Spleen (tissue), 3 donors: ENCODE measurements at regions not wholly inside any gene's neighbourhood (a gene's known extent, or its start where the extent isn't known, plus 50 kb on each side); places are given as distances from the start of the nearest gene placed in this dataset.
"Not testable (repeated sequence)": the region's sequence is repeated elsewhere in the genome, so short reads cannot be mapped to it uniquely, and the experiment has no call there.

Experiments used
- POLR2A ChIP-seq, 3 donors: fragments of 450-650 bp; IDR thresholded peaks; one replicate each; pipeline ENCODE4 v1.5.1; 2017; ENCODE audit warnings: antibody characterized with exemption in 3 of 3, mild to moderate bottlenecking in 1 of 3
- POLR2AphosphoS5 ChIP-seq, 3 donors: sonication (generic); formaldehyde crosslinking; IDR thresholded peaks; one replicate each; pipeline ENCODE4 v1.5.1; 2017; ENCODE audit warnings: antibody characterized with exemption in 3 of 3

DNA sequence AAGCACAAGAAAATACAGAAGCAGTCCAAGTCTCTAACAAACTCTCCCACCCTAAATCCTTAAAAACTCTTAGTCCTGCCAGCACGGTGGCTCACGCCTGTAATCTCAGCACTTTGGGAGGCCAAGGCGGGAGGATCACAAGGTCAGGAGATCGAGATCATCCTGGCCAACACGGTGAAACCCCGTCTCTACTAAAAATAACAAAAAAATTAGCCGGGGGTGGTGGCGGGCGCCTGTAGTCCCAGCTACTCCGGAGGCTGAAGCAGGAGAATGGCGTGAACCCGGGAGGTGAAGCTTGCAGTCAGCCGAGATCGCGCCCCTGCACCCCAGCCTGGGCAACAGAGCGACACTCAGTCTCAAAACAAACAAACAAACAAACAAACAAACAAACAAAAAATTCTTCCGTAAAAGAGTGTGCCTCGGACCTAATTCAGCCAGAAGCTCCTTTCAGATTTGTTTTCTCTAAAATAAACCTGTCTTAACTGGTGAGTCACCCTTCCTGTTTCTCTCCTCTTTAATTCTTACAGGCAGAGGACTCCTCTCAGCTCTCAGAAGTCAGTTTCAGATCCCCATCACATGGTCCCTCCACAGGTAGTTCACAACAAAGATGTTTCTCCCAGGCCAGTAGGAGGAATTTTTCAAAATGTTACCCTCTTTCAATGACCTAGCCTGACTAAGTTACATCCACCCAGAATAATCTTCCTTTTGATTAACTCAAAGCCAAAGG, 953.2 kb downstream of the STIM2 start:
- TF ChIP-seq POLR2A, POLR2AphosphoS5 (IDR thresholded peaks at IDR 0.05): not testable (repeated sequence)
